Memory B cell (primary cell): ENCODE measurements at regions not wholly inside any gene's neighbourhood (a gene's known extent, or its start where the extent isn't known, plus 50 kb on each side); places are given as distances from the start of the nearest gene placed in this dataset.

Experiments used
- ATAC-seq: fragments of 150-1000 bp; cut with Tn5 transposase; 2 replicates; pipeline ENCODE4 v1.10.0; 2021; ENCODE audit warnings: low read depth, mild to moderate bottlenecking, moderate library complexity
- DNase-seq, 2 donors: peaks; one replicate each; pipeline ENCODE4 v3.0.0; 2022; ENCODE audit warnings: low spot score in 2 of 2
- H3K27ac Mint-ChIP-seq: one replicate; pipeline ENCODE4 v1.8.0; 2022; ENCODE audit warnings: mild to moderate bottlenecking, moderate library complexity, mixed read lengths
- H3K27me3 Mint-ChIP-seq: one replicate; pipeline ENCODE4 v1.8.0; 2022; ENCODE audit warnings: mixed read lengths
- H3K36me3 Mint-ChIP-seq: one replicate; pipeline ENCODE4 v1.8.0; 2022; ENCODE audit warnings: mild to moderate bottlenecking, mixed read lengths
- H3K4me1 Mint-ChIP-seq: one replicate; pipeline ENCODE4 v1.8.0; 2022; ENCODE audit warnings: mixed read lengths
- H3K4me3 Mint-ChIP-seq: one replicate; pipeline ENCODE4 v1.8.0; 2022; ENCODE audit warnings: mild to moderate bottlenecking, moderate library complexity, mixed read lengths
- H3K9me3 Mint-ChIP-seq: one replicate; pipeline ENCODE4 v1.8.0; 2022; ENCODE audit warnings: mixed read lengths

GRCh38 chr4:171049380-171049779 lies 763.8 kb upstream of the GALNTL6 start:
- Mint-ChIP-seq H3K4me3 (no peak overlapping the region), H3K4me1 (no peaks in the 10 kb centered on the region), H3K27me3 (no peaks in the 10 kb centered on the region), H3K36me3 (no peaks in the 10 kb centered on the region), H3K27ac (no peak overlapping the region), H3K9me3 (no peaks in the 10 kb centered on the region)
- ATAC-seq (no peak), DNase-seq (no peak)

GRCh38 chr4:171042989-171043524 lies 770.1 kb upstream of the GALNTL6 start:
- ATAC-seq = no peak
- no peak for DNase-seq
- no peaks in the 10 kb centered on the region for H3K9me3 Mint-ChIP-seq

GRCh38 chr4:171035909-171036308 lies 777.3 kb upstream of the GALNTL6 start:
- Mint-ChIP-seq H3K9me3 (no peaks in the 10 kb centered on the region), H3K4me1 (peaks cover 3% of the 10 kb centered on the region), H3K36me3 (no peaks in the 10 kb centered on the region), H3K27ac (no peak overlapping the region), H3K4me3 (no peak overlapping the region), H3K27me3 (no peaks in the 10 kb centered on the region)
- DNase-seq (no peak), ATAC-seq (no peak)

More at GRCh38 chr4:171042989-171043524, 770.1 kb upstream of the GALNTL6 start:
- Mint-ChIP-seq H3K4me3 (no peak overlapping the region), H3K27me3 (no peaks in the 10 kb centered on the region), H3K27ac (no peak overlapping the region), H3K4me1 (no peaks in the 10 kb centered on the region), H3K36me3 (no peaks in the 10 kb centered on the region)

GRCh38 chr4:171031338-171031737 lies 781.9 kb upstream of the GALNTL6 start:
- peaks cover 3% of the 10 kb centered on the region for H3K4me1 Mint-ChIP-seq
- no peak for DNase-seq
- no peaks in the 10 kb centered on the region for H3K27me3 Mint-ChIP-seq
- H3K27ac Mint-ChIP-seq = no peak overlapping the region
- H3K4me3 Mint-ChIP-seq = no peak overlapping the region
- H3K36me3 Mint-ChIP-seq = no peaks in the 10 kb centered on the region
- H3K9me3 Mint-ChIP-seq = peaks cover 1% of the 10 kb centered on the region
- no peak for ATAC-seq

- Mint-ChIP-seq H3K36me3 (no peaks in the 10 kb centered on the region), H3K4me1 (no peaks in the 10 kb centered on the region), H3K4me3 (no peak overlapping the region), H3K27ac (no peak overlapping the region), H3K27me3 (no peaks in the 10 kb centered on the region), H3K9me3 (peaks cover 1% of the 10 kb centered on the region)
- no peak for ATAC-seq
- DNase-seq = no peak
Observed at GRCh38 chr4:171025776-171026175, 787.4 kb upstream of the GALNTL6 start.

- Mint-ChIP-seq H3K4me3 (no peak overlapping the region), H3K4me1 (no peaks in the 10 kb centered on the region), H3K9me3 (peaks cover 1% of the 10 kb centered on the region), H3K27me3 (no peaks in the 10 kb centered on the region), H3K27ac (no peak overlapping the region), H3K36me3 (no peaks in the 10 kb centered on the region)
- DNase-seq (no peak), ATAC-seq (no peak)
Observed at GRCh38 chr4:171025343-171025742, 787.9 kb upstream of the GALNTL6 start.

- Mint-ChIP-seq H3K4me3 (no peak overlapping the region), H3K36me3 (no peaks in the 10 kb centered on the region), H3K27me3 (no peaks in the 10 kb centered on the region), H3K9me3 (peaks cover 1% of the 10 kb centered on the region), H3K4me1 (no peaks in the 10 kb centered on the region), H3K27ac (no peak overlapping the region)
- ATAC-seq (no peak), DNase-seq (no peak)
Observed at GRCh38 chr4:171024720-171025303, 788.4 kb upstream of the GALNTL6 start.

- Mint-ChIP-seq H3K4me1 (no peaks in the 10 kb centered on the region), H3K27ac (no peak overlapping the region), H3K4me3 (no peak overlapping the region), H3K9me3 (no peaks in the 10 kb centered on the region), H3K27me3 (no peaks in the 10 kb centered on the region), H3K36me3 (no peaks in the 10 kb centered on the region)
- no peak for DNase-seq
- ATAC-seq = no peak
Observed at GRCh38 chr4:171022824-171023230, 790.4 kb upstream of the GALNTL6 start.

- no peak overlapping the region for H3K27ac Mint-ChIP-seq
- ATAC-seq (no peak), DNase-seq (no peak)
- H3K9me3 Mint-ChIP-seq = no peaks in the 10 kb centered on the region
- no peaks in the 10 kb centered on the region for H3K4me1 Mint-ChIP-seq
- no peak overlapping the region for H3K4me3 Mint-ChIP-seq
- no peaks in the 10 kb centered on the region for H3K27me3 Mint-ChIP-seq
- H3K36me3 Mint-ChIP-seq = no peaks in the 10 kb centered on the region
Observed at GRCh38 chr4:171017593-171017992, 795.6 kb upstream of the GALNTL6 start.

- DNase-seq = no peak
- Mint-ChIP-seq H3K27me3 (no peaks in the 10 kb centered on the region), H3K4me1 (no peaks in the 10 kb centered on the region), H3K36me3 (no peaks in the 10 kb centered on the region), H3K9me3 (no peaks in the 10 kb centered on the region), H3K27ac (no peak overlapping the region), H3K4me3 (no peak overlapping the region)
- ATAC-seq = no peak
Observed at GRCh38 chr4:171016145-171016544, 797.1 kb upstream of the GALNTL6 start.

- H3K4me1 Mint-ChIP-seq = no peaks in the 10 kb centered on the region
- peaks cover 4% of the 10 kb centered on the region for H3K9me3 Mint-ChIP-seq
- DNase-seq (no peak), ATAC-seq (no peak)
- no peak overlapping the region for H3K27ac Mint-ChIP-seq
- H3K4me3 Mint-ChIP-seq = no peak overlapping the region
- H3K36me3 Mint-ChIP-seq = no peaks in the 10 kb centered on the region
- no peaks in the 10 kb centered on the region for H3K27me3 Mint-ChIP-seq
Observed at GRCh38 chr4:171015441-171015840, 797.8 kb upstream of the GALNTL6 start.

GRCh38 chr4:171007618-171008390 lies 805.4 kb upstream of the GALNTL6 start:
- DNase-seq (no peak), ATAC-seq (no peak)
- Mint-ChIP-seq H3K27me3 (no peaks in the 10 kb centered on the region), H3K4me1 (no peaks in the 10 kb centered on the region), H3K4me3 (no peak overlapping the region), H3K27ac (no peak overlapping the region), H3K36me3 (no peaks in the 10 kb centered on the region), H3K9me3 (peaks cover 4% of the 10 kb centered on the region)

- DNase-seq (no peak), ATAC-seq (no peak)
- no peaks in the 10 kb centered on the region for H3K9me3 Mint-ChIP-seq
- no peaks in the 10 kb centered on the region for H3K36me3 Mint-ChIP-seq
- H3K4me3 Mint-ChIP-seq = no peak overlapping the region
- H3K4me1 Mint-ChIP-seq = no peaks in the 10 kb centered on the region
- H3K27me3 Mint-ChIP-seq = no peaks in the 10 kb centered on the region
- no peak overlapping the region for H3K27ac Mint-ChIP-seq
Observed at GRCh38 chr4:171002246-171002645, 811.0 kb upstream of the GALNTL6 start.

GRCh38 chr4:170990989-170991589 lies 822.1 kb upstream of the GALNTL6 start:
- Mint-ChIP-seq H3K27me3 (no peaks in the 10 kb centered on the region), H3K4me1 (no peaks in the 10 kb centered on the region), H3K4me3 (no peak overlapping the region), H3K27ac (no peak overlapping the region), H3K9me3 (no peaks in the 10 kb centered on the region), H3K36me3 (no peaks in the 10 kb centered on the region)
- ATAC-seq = no peak
- no peak for DNase-seq
